ENCODE measurements at regions not wholly inside any gene's neighbourhood (a gene's known extent, or its start where the extent isn't known, plus 50 kb on each side); places are given as distances from the start of the nearest gene placed in this dataset.

- Histone ChIP-seq H3K27me3 (ENCODE audit: insufficient read depth, low read length) (no peaks in the 10 kb centered on the region), H3K9me3 (ENCODE audit: insufficient read depth, low read depth, low read length) (peaks cover 9% of the 10 kb centered on the region), H3K4me1 (ENCODE audit: insufficient read depth, low read length) (no peaks in the 10 kb centered on the region), H3K36me3 (ENCODE audit: insufficient read depth, low read length) (no peaks in the 10 kb centered on the region), H3K27ac (ENCODE audit: low read depth, low read length) (no peak overlapping the region), H3K9ac (ENCODE audit: low read depth, low read length) (no peak overlapping the region), H3K4me3 (ENCODE audit: low read length) (no peak overlapping the region)
- 92% methylated on average over 8 of the region's 8 CpGs for WGBS
Observed at GRCh38 chr2:239473211-239473805, 72.5 kb upstream of the HDAC4 start.

- H3K9me3 ChIP-seq (ENCODE audit: insufficient read depth, low read depth, low read length), result peaks cover 9% of the 10 kb centered on the region
- H3K27me3 ChIP-seq (ENCODE audit: insufficient read depth, low read length), result no peaks in the 10 kb centered on the region
- no peaks in the 10 kb centered on the region for H3K36me3 ChIP-seq (ENCODE audit: insufficient read depth, low read length)
- H3K4me3 ChIP-seq (ENCODE audit: low read length), result no peak overlapping the region
- H3K4me1 ChIP-seq (ENCODE audit: insufficient read depth, low read length), result no peaks in the 10 kb centered on the region
- no peak overlapping the region for H3K27ac ChIP-seq (ENCODE audit: low read depth, low read length)
- H3K9ac ChIP-seq (ENCODE audit: low read depth, low read length), result no peak overlapping the region
- 75% methylated on average over 10 of the region's 11 CpGs for WGBS
Observed at GRCh38 chr2:239472235-239472775, 71.5 kb upstream of the HDAC4 start.

DNA sequence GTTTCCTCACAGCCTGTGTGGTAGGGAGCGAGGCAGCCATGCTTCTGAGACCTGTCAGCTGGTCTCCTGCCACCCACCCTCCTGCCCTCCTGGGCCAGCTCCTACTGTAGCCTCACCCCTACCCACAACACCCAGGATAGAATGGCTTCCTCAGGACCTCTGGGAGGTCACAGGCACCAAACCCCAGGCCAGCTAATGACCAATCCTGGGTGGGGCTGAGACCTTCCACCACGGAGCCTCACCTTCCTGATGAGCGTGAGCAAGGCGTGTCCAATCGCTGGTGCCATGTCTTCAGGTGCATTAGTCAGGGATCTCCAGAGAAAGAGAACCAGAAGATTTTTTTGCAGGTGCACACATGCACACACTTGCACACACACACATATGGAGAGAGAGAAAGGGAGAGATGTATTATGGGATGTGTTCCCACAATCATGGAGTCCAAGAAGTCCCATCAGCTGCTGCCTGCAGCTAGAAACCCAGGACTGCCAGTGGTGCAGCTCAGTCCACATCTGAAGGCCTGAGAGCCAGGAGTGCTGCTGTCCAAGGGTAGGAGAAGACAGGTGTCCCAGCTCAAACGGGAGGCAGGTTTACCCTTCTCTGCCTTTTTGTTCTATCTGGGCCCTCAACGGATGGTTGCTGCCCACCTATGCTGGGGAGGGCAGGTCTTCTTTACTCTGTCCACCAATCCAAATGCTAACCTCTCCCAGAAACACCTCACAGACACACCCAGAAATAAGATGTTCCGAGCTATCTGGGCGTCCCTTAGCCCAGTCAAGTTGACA, 70.4 kb upstream of the HDAC4 start:
- WGBS, result 95% methylated on average over 9 of the region's 9 CpGs
- Histone ChIP-seq H3K9me3 (ENCODE audit: insufficient read depth, low read depth, low read length) (peaks cover 9% of the 10 kb centered on the region), H3K4me3 (ENCODE audit: low read length) (no peak overlapping the region), H3K4me1 (ENCODE audit: insufficient read depth, low read length) (no peaks in the 10 kb centered on the region), H3K9ac (ENCODE audit: low read depth, low read length) (no peak overlapping the region), H3K36me3 (ENCODE audit: insufficient read depth, low read length) (no peaks in the 10 kb centered on the region), H3K27ac (ENCODE audit: low read depth, low read length) (no peak overlapping the region), H3K27me3 (ENCODE audit: insufficient read depth, low read length) (no peaks in the 10 kb centered on the region)

GRCh38 chr2:239470151-239470900, 69.5 kb upstream of the HDAC4 start:
- Histone ChIP-seq H3K4me1 (ENCODE audit: insufficient read depth, low read length) (no peaks in the 10 kb centered on the region), H3K4me3 (ENCODE audit: low read length) (no peak overlapping the region), H3K9ac (ENCODE audit: low read depth, low read length) (no peak overlapping the region), H3K9me3 (ENCODE audit: insufficient read depth, low read depth, low read length) (peaks cover 9% of the 10 kb centered on the region), H3K27ac (ENCODE audit: low read depth, low read length) (no peak overlapping the region), H3K27me3 (ENCODE audit: insufficient read depth, low read length) (no peaks in the 10 kb centered on the region), H3K36me3 (ENCODE audit: insufficient read depth, low read length) (no peaks in the 10 kb centered on the region)
- 91% methylated on average over 14 of the region's 14 CpGs for WGBS

DNA sequence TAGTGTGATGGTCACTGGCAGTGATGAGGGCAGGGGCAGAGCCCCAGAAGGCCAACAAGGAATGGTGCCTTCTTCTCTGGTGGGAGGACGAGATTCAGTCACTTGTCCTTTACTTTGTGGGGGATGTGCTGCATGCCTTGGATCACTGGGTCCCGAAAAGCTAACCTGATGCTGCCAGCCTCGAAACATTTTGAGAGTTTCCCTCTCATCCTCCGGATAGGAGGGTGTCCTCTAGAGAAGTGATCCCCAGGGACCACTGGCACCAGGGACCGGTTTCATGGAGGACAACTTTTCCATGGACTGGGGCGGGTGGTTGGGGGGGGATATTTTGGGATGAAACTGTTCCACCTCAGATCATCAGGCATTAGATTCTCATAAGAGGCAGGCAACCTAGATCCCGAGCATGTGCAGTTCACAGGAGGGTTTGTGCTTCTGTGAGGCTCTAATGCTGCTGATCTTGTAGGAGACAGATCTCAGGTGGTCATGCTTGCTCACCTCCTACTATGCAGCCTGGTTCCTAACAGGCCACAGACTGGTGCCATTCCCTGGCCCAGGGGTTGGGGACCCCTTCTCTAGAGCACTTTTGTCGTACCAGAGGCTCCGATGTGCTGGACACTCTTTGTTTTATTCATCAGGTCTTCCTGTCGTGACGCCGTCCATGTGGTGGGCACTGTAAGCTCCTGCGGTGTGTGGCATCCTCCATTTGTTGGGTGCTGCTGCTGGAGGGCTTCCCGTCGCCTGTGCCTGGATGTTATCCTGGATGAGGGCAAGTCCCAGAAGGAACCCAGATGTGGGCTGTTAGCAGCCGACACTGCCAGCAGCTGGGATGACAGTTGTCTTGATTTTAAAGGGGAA, 68.5 kb upstream of the HDAC4 start:
- Histone ChIP-seq H3K9ac (ENCODE audit: low read depth, low read length) (no peak overlapping the region), H3K9me3 (ENCODE audit: insufficient read depth, low read depth, low read length) (peaks cover 9% of the 10 kb centered on the region), H3K4me3 (ENCODE audit: low read length) (no peak overlapping the region), H3K36me3 (ENCODE audit: insufficient read depth, low read length) (no peaks in the 10 kb centered on the region), H3K27ac (ENCODE audit: low read depth, low read length) (no peak overlapping the region), H3K27me3 (ENCODE audit: insufficient read depth, low read length) (no peaks in the 10 kb centered on the region), H3K4me1 (ENCODE audit: insufficient read depth, low read length) (no peaks in the 10 kb centered on the region)
- 92% methylated on average over 16 of the region's 16 CpGs for WGBS

DNA sequence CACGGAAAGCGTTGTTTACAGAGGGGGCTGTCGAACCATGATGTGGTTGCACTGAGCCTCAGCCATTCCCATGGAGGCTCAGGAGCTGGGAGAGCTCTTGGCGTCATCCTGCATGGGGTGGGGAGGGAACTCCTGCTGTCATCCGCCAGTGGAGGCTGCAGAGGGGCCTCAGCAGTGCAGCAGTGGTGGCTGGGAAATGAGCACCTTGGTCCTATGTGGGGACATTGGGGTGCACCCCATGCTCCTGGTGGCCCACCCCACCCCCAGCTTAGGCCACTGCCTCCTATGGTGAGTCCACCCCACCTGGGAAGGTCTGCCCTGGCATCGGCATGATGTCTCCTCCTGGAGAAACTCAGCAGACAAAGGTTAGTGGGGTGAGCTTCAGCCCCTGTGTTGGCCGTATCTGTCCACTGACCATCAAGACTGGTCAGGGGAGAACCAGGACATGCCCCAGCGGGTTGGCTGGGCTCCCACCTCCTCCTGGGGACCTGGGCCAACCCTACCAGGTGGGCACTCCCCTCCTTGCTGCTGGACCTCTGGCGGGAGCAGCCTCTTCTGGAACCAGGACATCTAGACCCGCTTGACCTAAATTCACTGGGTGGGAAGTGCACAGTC, 67.8 kb upstream of the HDAC4 start:
- 98% methylated on average over 10 of the region's 10 CpGs for WGBS

DNA sequence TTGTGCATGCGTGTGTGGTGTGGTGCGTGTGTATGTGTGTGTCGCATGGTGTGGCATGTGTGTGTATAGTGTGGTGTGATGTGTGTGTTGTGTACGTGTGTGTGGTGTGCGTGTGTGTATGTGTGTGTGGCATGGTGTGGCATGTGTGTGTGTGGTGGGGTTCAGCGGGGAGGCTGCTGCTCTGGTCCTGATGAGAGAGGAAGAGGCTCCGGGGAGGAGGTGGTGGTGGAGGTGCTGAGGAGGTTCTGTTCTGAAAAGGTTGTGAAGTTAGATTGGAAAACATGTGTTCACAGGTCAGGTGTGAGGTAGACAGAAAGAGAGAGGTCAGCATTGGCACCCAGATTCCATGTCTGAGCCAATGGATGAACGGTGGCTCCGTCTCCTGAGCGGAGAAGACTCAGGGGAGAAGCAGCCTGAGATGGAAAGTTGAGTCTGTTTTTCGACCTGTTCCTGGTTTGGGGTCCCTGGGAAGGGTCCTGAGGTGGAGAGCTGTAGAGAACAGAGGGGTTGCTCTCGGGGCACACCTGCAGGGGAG, 67.2 kb upstream of the HDAC4 start:
- H3K27me3 ChIP-seq (ENCODE audit: insufficient read depth, low read length), result no peaks in the 10 kb centered on the region
- peaks cover 9% of the 10 kb centered on the region for H3K9me3 ChIP-seq (ENCODE audit: insufficient read depth, low read depth, low read length)
- no peaks in the 10 kb centered on the region for H3K4me1 ChIP-seq (ENCODE audit: insufficient read depth, low read length)
- no peaks in the 10 kb centered on the region for H3K36me3 ChIP-seq (ENCODE audit: insufficient read depth, low read length)
- no peak overlapping the region for H3K27ac ChIP-seq (ENCODE audit: low read depth, low read length)
- no peak overlapping the region for H3K9ac ChIP-seq (ENCODE audit: low read depth, low read length)
- WGBS, result 95% methylated on average over 12 of the region's 12 CpGs
- H3K4me3 ChIP-seq (ENCODE audit: low read length), result no peak overlapping the region

More for the DNA sequence above, 67.8 kb upstream of the HDAC4 start:
- H3K27ac ChIP-seq (ENCODE audit: low read depth, low read length), result no peak overlapping the region
- H3K9ac ChIP-seq (ENCODE audit: low read depth, low read length), result no peak overlapping the region
- H3K9me3 ChIP-seq (ENCODE audit: insufficient read depth, low read depth, low read length), result peaks cover 9% of the 10 kb centered on the region
- H3K4me3 ChIP-seq (ENCODE audit: low read length), result no peak overlapping the region
- H3K27me3 ChIP-seq (ENCODE audit: insufficient read depth, low read length), result no peaks in the 10 kb centered on the region
- no peaks in the 10 kb centered on the region for H3K4me1 ChIP-seq (ENCODE audit: insufficient read depth, low read length)
- H3K36me3 ChIP-seq (ENCODE audit: insufficient read depth, low read length), result no peaks in the 10 kb centered on the region

- Histone ChIP-seq H3K4me3 (ENCODE audit: low read length) (no peak overlapping the region), H3K9me3 (ENCODE audit: insufficient read depth, low read depth, low read length) (peaks cover 9% of the 10 kb centered on the region), H3K4me1 (ENCODE audit: insufficient read depth, low read length) (no peaks in the 10 kb centered on the region), H3K27ac (ENCODE audit: low read depth, low read length) (no peak overlapping the region), H3K9ac (ENCODE audit: low read depth, low read length) (no peak overlapping the region), H3K27me3 (ENCODE audit: insufficient read depth, low read length) (no peaks in the 10 kb centered on the region), H3K36me3 (ENCODE audit: insufficient read depth, low read length) (no peaks in the 10 kb centered on the region)
- 95% methylated on average over 7 of the region's 7 CpGs for WGBS
Observed at GRCh38 chr2:239467281-239467955, 66.6 kb upstream of the HDAC4 start.

GRCh38 chr2:239466755-239467271, 66.0 kb upstream of the HDAC4 start:
- H3K9me3 ChIP-seq (ENCODE audit: insufficient read depth, low read depth, low read length), result peaks cover 9% of the 10 kb centered on the region
- H3K4me3 ChIP-seq (ENCODE audit: low read length), result no peak overlapping the region
- no peak overlapping the region for H3K9ac ChIP-seq (ENCODE audit: low read depth, low read length)
- 89% methylated on average over 14 of the region's 14 CpGs for WGBS
- no peak overlapping the region for H3K27ac ChIP-seq (ENCODE audit: low read depth, low read length)
- H3K36me3 ChIP-seq (ENCODE audit: insufficient read depth, low read length), result no peaks in the 10 kb centered on the region
- H3K27me3 ChIP-seq (ENCODE audit: insufficient read depth, low read length), result no peaks in the 10 kb centered on the region
- H3K4me1 ChIP-seq (ENCODE audit: insufficient read depth, low read length), result no peaks in the 10 kb centered on the region

Measured in HUES64 (cell line).